ENCODE measurements at regions not wholly inside any gene's neighbourhood (a gene's known extent, or its start where the extent isn't known, plus 50 kb on each side); places are given as distances from the start of the nearest gene placed in this dataset.
A peak's percentile ranks its signal among the peaks of the same experiment; 100 is the strongest.
"Not testable (repeated sequence)": the region's sequence is repeated elsewhere in the genome, so short reads cannot be mapped to it uniquely, and the experiment has no call there.

- H3K27ac ChIP-seq (ENCODE audit: low read depth, low read length); H3K4me1 ChIP-seq (ENCODE audit: control insufficient read depth, insufficient read depth, low read length); DNase-seq; H3K27me3 Mint-ChIP-seq (ENCODE audit: insufficient read depth); H3K36me3 ChIP-seq (ENCODE audit: control insufficient read depth, insufficient read depth, low read length); H3K9ac ChIP-seq (ENCODE audit: extremely low read depth, low read length, poor library complexity, severe bottlenecking); H3K4me3 ChIP-seq (ENCODE audit: low read length); H3K27me3 ChIP-seq (ENCODE audit: control insufficient read depth, insufficient read depth, low read length, poor library complexity, severe bottlenecking): not testable (repeated sequence)
- 27 to 82% methylated on average over 2 to 13 of the region's 15 CpGs for WGBS, 2 experiments (ENCODE audit: insufficient coverage in 1 of 2, insufficient read length in 1 of 2)
- Mint-ChIP-seq H3K4me3 (peak overlapping the region; percentile 95), H3K36me3 (ENCODE audit: low read depth) (peaks cover 14% of the 10 kb centered on the region), H3K9me3 (peaks cover 24% of the 10 kb centered on the region), H3K27ac (peak overlapping the region; percentile 96), H3K4me1 (peaks cover 11% of the 10 kb centered on the region)
- peaks cover 10% of the 10 kb centered on the region for H3K9me3 ChIP-seq (ENCODE audit: control insufficient read depth, low read length)
These were observed 86.2 kb downstream of the OR2B2 start for GRCh38 chr6:27825848-27826611.

- H3K4me1 ChIP-seq (ENCODE audit: control insufficient read depth, insufficient read depth, low read length): no peaks in the 10 kb centered on the region
- Mint-ChIP-seq H3K4me3 (peak overlapping the region; percentile 95), H3K9me3 (peaks cover 24% of the 10 kb centered on the region), H3K27ac (peak overlapping the region; percentile 99), H3K36me3 (ENCODE audit: low read depth) (peaks cover 14% of the 10 kb centered on the region), H3K4me1 (peaks cover 12% of the 10 kb centered on the region), H3K27me3 (ENCODE audit: insufficient read depth) (no peaks in the 10 kb centered on the region)
- H3K36me3 ChIP-seq (ENCODE audit: control insufficient read depth, insufficient read depth, low read length): no peaks in the 10 kb centered on the region
- H3K27ac ChIP-seq (ENCODE audit: low read depth, low read length): peak overlapping the region; percentile 91
- DNase-seq: no peak
- H3K4me3 ChIP-seq (ENCODE audit: low read length): peak overlapping the region; percentile 89
- peak overlapping the region; percentile 86 for H3K9ac ChIP-seq (ENCODE audit: extremely low read depth, low read length, poor library complexity, severe bottlenecking)
- TF ChIP-seq CTCF (conservative IDR thresholded peaks at IDR 0.05): no peak
- peaks cover 10% of the 10 kb centered on the region for H3K9me3 ChIP-seq (ENCODE audit: control insufficient read depth, low read length)
- 0 to 8% methylated on average over 2 to 7 of the region's 7 CpGs for WGBS, 2 experiments (ENCODE audit: insufficient coverage in 1 of 2, insufficient read length in 1 of 2)
- H3K27me3 ChIP-seq (ENCODE audit: control insufficient read depth, insufficient read depth, low read length, poor library complexity, severe bottlenecking): no peaks in the 10 kb centered on the region
These were observed 87.0 kb downstream of the OR2B2 start for GRCh38 chr6:27825025-27825793.

GRCh38 chr6:27824211-27825024 lies 87.8 kb downstream of the OR2B2 start:
- Mint-ChIP-seq H3K4me1 (peaks cover 17% of the 10 kb centered on the region), H3K4me3 (peak overlapping the region; percentile 95)
- peak overlapping the region; percentile 91 for H3K27ac ChIP-seq (ENCODE audit: low read depth, low read length)

GRCh38 chr6:27823714-27824210 lies 88.4 kb downstream of the OR2B2 start:
- H3K4me3 Mint-ChIP-seq: peak overlapping the region; percentile 95
- H3K27me3 ChIP-seq (ENCODE audit: control insufficient read depth, insufficient read depth, low read length, poor library complexity, severe bottlenecking); H3K4me1 ChIP-seq (ENCODE audit: control insufficient read depth, insufficient read depth, low read length); H3K36me3 Mint-ChIP-seq (ENCODE audit: low read depth); H3K36me3 ChIP-seq (ENCODE audit: control insufficient read depth, insufficient read depth, low read length); H3K9me3 ChIP-seq (ENCODE audit: control insufficient read depth, low read length); H3K27me3 Mint-ChIP-seq (ENCODE audit: insufficient read depth): not testable (repeated sequence)
- Histone ChIP-seq H3K4me3 (ENCODE audit: low read length) (peak overlapping the region; percentile 79), H3K27ac (ENCODE audit: low read depth, low read length) (peak overlapping the region; percentile 78), H3K9ac (ENCODE audit: extremely low read depth, low read length, poor library complexity, severe bottlenecking) (peak overlapping the region; percentile 86)
- WGBS, 2 experiments (ENCODE audit: insufficient coverage in 1 of 2, insufficient read length in 1 of 2): 4 to 11% methylated on average over 11 to 21 of the region's 31 CpGs
- H3K4me1 Mint-ChIP-seq: peaks cover 17% of the 10 kb centered on the region
- DNase-seq: peak; percentile 83
- peak overlapping the region; percentile 99 for H3K27ac Mint-ChIP-seq
- peaks cover 14% of the 10 kb centered on the region for H3K9me3 Mint-ChIP-seq

More at GRCh38 chr6:27824211-27825024, 87.8 kb downstream of the OR2B2 start:
- H3K27ac Mint-ChIP-seq: peak overlapping the region; percentile 99
- H3K4me3 ChIP-seq (ENCODE audit: low read length): peak overlapping the region; percentile 89
- H3K36me3 Mint-ChIP-seq (ENCODE audit: low read depth): peaks cover 11% of the 10 kb centered on the region
- H3K4me1 ChIP-seq (ENCODE audit: control insufficient read depth, insufficient read depth, low read length); H3K27me3 Mint-ChIP-seq (ENCODE audit: insufficient read depth); H3K36me3 ChIP-seq (ENCODE audit: control insufficient read depth, insufficient read depth, low read length); H3K27me3 ChIP-seq (ENCODE audit: control insufficient read depth, insufficient read depth, low read length, poor library complexity, severe bottlenecking); H3K9me3 ChIP-seq (ENCODE audit: control insufficient read depth, low read length): not testable (repeated sequence)
- H3K9ac ChIP-seq (ENCODE audit: extremely low read depth, low read length, poor library complexity, severe bottlenecking): peak overlapping the region; percentile 86
- 0 to 1% methylated on average over 14 to 31 of the region's 53 CpGs for WGBS, 2 experiments (ENCODE audit: insufficient coverage in 1 of 2, insufficient read length in 1 of 2)
- DNase-seq: peak; percentile 58
- H3K9me3 Mint-ChIP-seq: peaks cover 21% of the 10 kb centered on the region

Data from endodermal cell (in vitro differentiated cells).